PC-9 (cell line): ENCODE measurements at regions not wholly inside any gene's neighbourhood (a gene's known extent, or its start where the extent isn't known, plus 50 kb on each side); places are given as distances from the start of the nearest gene placed in this dataset.

Experiments used
- EZH2 ChIP-seq: fragments of 200-600 bp; sonication (generic); IDR thresholded peaks from 2 replicates; pipeline ENCODE4 v1.8.0; 2017; ENCODE audit warnings: antibody characterized with exemption, low read depth
- TF ChIP-seq, protein P1 (sequence below): fragments of 200-600 bp; sonication (generic); conservative IDR thresholded peaks from 2 replicates; pipeline ENCODE4 v1.6.1; 2017; ENCODE audit warnings: mixed run types, antibody characterized with exemption, mild to moderate bottlenecking, moderate library complexity

DNA sequence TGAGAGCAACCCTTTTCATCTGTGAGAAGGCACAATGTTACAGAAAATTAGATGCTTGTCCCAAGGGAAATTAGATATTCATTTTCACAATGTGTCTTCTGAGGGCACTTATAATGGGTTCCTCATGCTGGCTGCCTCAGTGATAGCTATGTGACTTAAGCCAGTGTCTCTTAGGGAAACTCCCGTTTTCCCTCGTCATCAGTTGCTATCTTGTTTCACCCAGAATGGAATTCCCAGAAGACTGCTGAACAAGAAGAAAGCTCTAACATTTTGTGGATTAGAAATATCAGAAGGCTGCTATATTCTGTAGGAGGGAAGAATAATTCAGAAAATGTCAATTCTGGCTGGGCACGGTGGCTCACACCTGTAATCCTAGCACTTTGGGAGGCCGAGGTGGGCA lies 67.9 kb upstream of the WDR72 start:
- TF ChIP-seq, protein P1, sequence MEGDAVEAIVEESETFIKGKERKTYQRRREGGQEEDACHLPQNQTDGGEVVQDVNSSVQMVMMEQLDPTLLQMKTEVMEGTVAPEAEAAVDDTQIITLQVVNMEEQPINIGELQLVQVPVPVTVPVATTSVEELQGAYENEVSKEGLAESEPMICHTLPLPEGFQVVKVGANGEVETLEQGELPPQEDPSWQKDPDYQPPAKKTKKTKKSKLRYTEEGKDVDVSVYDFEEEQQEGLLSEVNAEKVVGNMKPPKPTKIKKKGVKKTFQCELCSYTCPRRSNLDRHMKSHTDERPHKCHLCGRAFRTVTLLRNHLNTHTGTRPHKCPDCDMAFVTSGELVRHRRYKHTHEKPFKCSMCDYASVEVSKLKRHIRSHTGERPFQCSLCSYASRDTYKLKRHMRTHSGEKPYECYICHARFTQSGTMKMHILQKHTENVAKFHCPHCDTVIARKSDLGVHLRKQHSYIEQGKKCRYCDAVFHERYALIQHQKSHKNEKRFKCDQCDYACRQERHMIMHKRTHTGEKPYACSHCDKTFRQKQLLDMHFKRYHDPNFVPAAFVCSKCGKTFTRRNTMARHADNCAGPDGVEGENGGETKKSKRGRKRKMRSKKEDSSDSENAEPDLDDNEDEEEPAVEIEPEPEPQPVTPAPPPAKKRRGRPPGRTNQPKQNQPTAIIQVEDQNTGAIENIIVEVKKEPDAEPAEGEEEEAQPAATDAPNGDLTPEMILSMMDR = no peak
- no peak for TF ChIP-seq EZH2
